ENCODE measurements at regions not wholly inside any gene's neighbourhood (a gene's known extent, or its start where the extent isn't known, plus 50 kb on each side); places are given as distances from the start of the nearest gene placed in this dataset.

DNA sequence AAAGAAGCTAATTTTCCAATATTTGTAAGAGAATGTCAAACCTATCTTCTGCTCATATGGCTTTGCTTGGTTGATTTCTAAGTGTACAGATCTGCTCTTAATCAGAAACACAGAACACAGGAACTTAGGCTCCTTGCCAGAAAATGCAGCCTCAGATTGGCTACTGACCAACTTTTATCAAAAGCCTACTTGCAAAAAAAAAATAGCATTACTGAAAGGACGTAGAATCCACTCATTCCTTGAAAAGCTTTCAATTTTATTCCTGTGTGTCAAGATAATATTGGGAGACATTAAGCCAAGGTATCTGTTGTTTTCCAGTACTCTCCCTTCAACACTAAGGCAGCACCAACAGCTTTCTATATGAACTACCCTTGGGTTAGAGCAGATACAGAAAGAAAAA is 127.6 kb upstream of the INTU start:
- intact Hi-C loops (cut with micrococcal nuclease), result no loop called here
- H3K36me3 ChIP-seq (replicated peaks in 1 of 2; ENCODE audit: control extremely low read depth in 1 of 2, control insufficient read depth in 1 of 2, extremely low read depth in 1 of 2, insufficient read depth in 2 of 2, low read length in 1 of 2), result no peaks in the 10 kb centered on the region
- DNase-seq (no peak), ATAC-seq (ENCODE audit: low read depth) (no peak)
- no peak for TF ChIP-seq EZH2 (IDR thresholded peaks at IDR 0.05; ENCODE audit: borderline replicate concordance, insufficient read depth, low read depth, low read length, poor library complexity, severe bottlenecking)
- TF ChIP-seq, protein P1, sequence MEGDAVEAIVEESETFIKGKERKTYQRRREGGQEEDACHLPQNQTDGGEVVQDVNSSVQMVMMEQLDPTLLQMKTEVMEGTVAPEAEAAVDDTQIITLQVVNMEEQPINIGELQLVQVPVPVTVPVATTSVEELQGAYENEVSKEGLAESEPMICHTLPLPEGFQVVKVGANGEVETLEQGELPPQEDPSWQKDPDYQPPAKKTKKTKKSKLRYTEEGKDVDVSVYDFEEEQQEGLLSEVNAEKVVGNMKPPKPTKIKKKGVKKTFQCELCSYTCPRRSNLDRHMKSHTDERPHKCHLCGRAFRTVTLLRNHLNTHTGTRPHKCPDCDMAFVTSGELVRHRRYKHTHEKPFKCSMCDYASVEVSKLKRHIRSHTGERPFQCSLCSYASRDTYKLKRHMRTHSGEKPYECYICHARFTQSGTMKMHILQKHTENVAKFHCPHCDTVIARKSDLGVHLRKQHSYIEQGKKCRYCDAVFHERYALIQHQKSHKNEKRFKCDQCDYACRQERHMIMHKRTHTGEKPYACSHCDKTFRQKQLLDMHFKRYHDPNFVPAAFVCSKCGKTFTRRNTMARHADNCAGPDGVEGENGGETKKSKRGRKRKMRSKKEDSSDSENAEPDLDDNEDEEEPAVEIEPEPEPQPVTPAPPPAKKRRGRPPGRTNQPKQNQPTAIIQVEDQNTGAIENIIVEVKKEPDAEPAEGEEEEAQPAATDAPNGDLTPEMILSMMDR (IDR thresholded peaks at IDR 0.05), result no peak
- H2AFZ ChIP-seq (ENCODE audit: insufficient read depth, low read depth, low read length, poor library complexity, severe bottlenecking), result no peak overlapping the region
- H3K4me1 ChIP-seq (ENCODE audit: control insufficient read depth in 2 of 2, insufficient read depth in 2 of 2, low read length in 2 of 2), result no peaks in the 10 kb centered on the region
- no peak overlapping the region for H3K9ac ChIP-seq (ENCODE audit: low read length)
- H3K4me2 ChIP-seq (replicated peaks; ENCODE audit: low read depth, low read length, poor library complexity, severe bottlenecking), result no peak overlapping the region
- H3K79me2 ChIP-seq (ENCODE audit: control insufficient read depth, insufficient read depth, low read length), result no peaks in the 10 kb centered on the region
- H4K20me1 ChIP-seq (ENCODE audit: control insufficient read depth, insufficient read depth, low read length, poor library complexity, severe bottlenecking), result no peaks in the 10 kb centered on the region
- H3K4me3 Mint-ChIP-seq, result no peak overlapping the region
- POLR2A ChIA-PET, result no interaction called here
- no peak overlapping the region for H3K27ac ChIP-seq (ENCODE audit: low read length in 2 of 2)
- no CpG with 5 or more reads among the region's 1 CpG for WGBS (ENCODE audit: insufficient coverage)
- H3K4me1 Mint-ChIP-seq, result no peaks in the 10 kb centered on the region
- no peak overlapping the region for H3K27ac Mint-ChIP-seq
- H3K27me3 Mint-ChIP-seq, result peaks cover 3% of the 10 kb centered on the region
- H3K4me3 ChIP-seq (ENCODE audit: control extremely low read depth in 1 of 5, extremely low read depth in 1 of 5, insufficient read depth in 1 of 5, low read depth in 2 of 5, low read length in 4 of 5), result no peak overlapping the region
- H3K27me3 ChIP-seq (replicated peaks in 1 of 4; ENCODE audit: control extremely low read depth in 1 of 4, control insufficient read depth in 3 of 4, insufficient read depth in 4 of 4, low read length in 3 of 4), result no peaks in the 10 kb centered on the region
- CTCF ChIA-PET, result no interaction called here
- no peaks in the 10 kb centered on the region for H3K9me3 ChIP-seq (ENCODE audit: control extremely low read depth in 1 of 3, control insufficient read depth in 2 of 3, insufficient read depth in 1 of 3, low read length in 2 of 3)
- H3K9me3 Mint-ChIP-seq (ENCODE audit: insufficient read depth), result no peaks in the 10 kb centered on the region

GRCh38 chr4:127506283-127506682 is 126.5 kb upstream of the INTU start:
- no peaks in the 10 kb centered on the region for H3K27me3 ChIP-seq (replicated peaks in 1 of 4; ENCODE audit: control extremely low read depth in 1 of 4, control insufficient read depth in 3 of 4, insufficient read depth in 4 of 4, low read length in 3 of 4)
- no peaks in the 10 kb centered on the region for H3K4me1 ChIP-seq (ENCODE audit: control insufficient read depth in 2 of 2, insufficient read depth in 2 of 2, low read length in 2 of 2)
- H2AFZ ChIP-seq (ENCODE audit: insufficient read depth, low read depth, low read length, poor library complexity, severe bottlenecking), result no peak overlapping the region
- Mint-ChIP-seq H3K9me3 (ENCODE audit: insufficient read depth) (no peaks in the 10 kb centered on the region), H3K4me3 (no peak overlapping the region), H3K27me3 (peaks cover 3% of the 10 kb centered on the region), H3K27ac (no peak overlapping the region), H3K4me1 (no peaks in the 10 kb centered on the region)
- no peak for TF ChIP-seq EZH2 (IDR thresholded peaks at IDR 0.05; ENCODE audit: borderline replicate concordance, insufficient read depth, low read depth, low read length, poor library complexity, severe bottlenecking)
- TF ChIP-seq, protein P1 (IDR thresholded peaks at IDR 0.05), result no peak
- no peak overlapping the region for H3K4me2 ChIP-seq (replicated peaks; ENCODE audit: low read depth, low read length, poor library complexity, severe bottlenecking)
- no peaks in the 10 kb centered on the region for H3K9me3 ChIP-seq (ENCODE audit: control extremely low read depth in 1 of 3, control insufficient read depth in 2 of 3, insufficient read depth in 1 of 3, low read length in 2 of 3)
- 100% methylated on average over 1 of the region's 1 CpG for WGBS (ENCODE audit: insufficient coverage)
- ChIA-PET CTCF (no interaction called here), POLR2A (no interaction called here)
- H3K4me3 ChIP-seq (ENCODE audit: control extremely low read depth in 1 of 5, extremely low read depth in 1 of 5, insufficient read depth in 1 of 5, low read depth in 2 of 5, low read length in 4 of 5), result no peak overlapping the region
- DNase-seq (no peak), ATAC-seq (ENCODE audit: low read depth) (no peak)
- H3K9ac ChIP-seq (ENCODE audit: low read length), result no peak overlapping the region
- no peaks in the 10 kb centered on the region for H4K20me1 ChIP-seq (ENCODE audit: control insufficient read depth, insufficient read depth, low read length, poor library complexity, severe bottlenecking)
- no peak overlapping the region for H3K27ac ChIP-seq (ENCODE audit: low read length in 2 of 2)
- no peaks in the 10 kb centered on the region for H3K79me2 ChIP-seq (ENCODE audit: control insufficient read depth, insufficient read depth, low read length)
- no peaks in the 10 kb centered on the region for H3K36me3 ChIP-seq (replicated peaks in 1 of 2; ENCODE audit: control extremely low read depth in 1 of 2, control insufficient read depth in 1 of 2, extremely low read depth in 1 of 2, insufficient read depth in 2 of 2, low read length in 1 of 2)
- intact Hi-C loops (cut with micrococcal nuclease), result no loop called here

Measured in B cell (primary cell).